Smooth muscle cell (in vitro differentiated cells): ENCODE measurements at regions not wholly inside any gene's neighbourhood (a gene's known extent, or its start where the extent isn't known, plus 50 kb on each side); places are given as distances from the start of the nearest gene placed in this dataset.
A peak's percentile ranks its signal among the peaks of the same experiment; 100 is the strongest.

Experiments used
- DNase-seq: peaks from one replicate; lab custom pipeline; 2025; ENCODE audit not compliant: unreplicated experiment; lab: John Stamatoyannopoulos, UW
- H2AFZ ChIP-seq: fragments of 200-600 bp; sonication (generic); 2 replicates; pipeline ENCODE4 v1.6.0; 2016; ENCODE audit warnings: antibody characterized with exemption, low read depth, mild to moderate bottlenecking
- H3F3A ChIP-seq: fragments of 200-600 bp; sonication (generic); 2 replicates; pipeline ENCODE4 v1.6.0; 2017; ENCODE audit warnings: antibody characterized with exemption, low read depth
- H3K27ac ChIP-seq: fragments of 200-600 bp; sonication (generic); 2 replicates; pipeline ENCODE4 v1.5.1; 2016; ENCODE audit warnings: low read depth, mild to moderate bottlenecking
- H3K27me3 ChIP-seq: fragments of 200-600 bp; sonication (generic); 2 replicates; pipeline ENCODE4 v1.6.1; 2016; ENCODE audit warnings: low read depth, mild to moderate bottlenecking
- H3K36me3 ChIP-seq: fragments of 200-600 bp; sonication (generic); 2 replicates; pipeline ENCODE4 v1.5.1; 2016; ENCODE audit warnings: low read depth
- H3K4me1 ChIP-seq: fragments of 200-600 bp; sonication (generic); 2 replicates; pipeline ENCODE4 v1.5.1; 2016; ENCODE audit warnings: low read depth
- H3K4me2 ChIP-seq: fragments of 200-600 bp; sonication (generic); 2 replicates; pipeline ENCODE4 v1.6.0; 2016; ENCODE audit warnings: mild to moderate bottlenecking
- H3K4me3 ChIP-seq: fragments of 200-600 bp; sonication (generic); 2 replicates; pipeline ENCODE4 v1.5.1; 2016; ENCODE audit warnings: mild to moderate bottlenecking
- H3K79me2 ChIP-seq: fragments of 200-600 bp; sonication (generic); 2 replicates; pipeline ENCODE4 v1.6.0; 2016; ENCODE audit warnings: low read depth, mild to moderate bottlenecking
- H3K9ac ChIP-seq: fragments of 200-600 bp; sonication (generic); 2 replicates; pipeline ENCODE4 v1.6.0; 2016; ENCODE audit warnings: low read depth
- H3K9me3 ChIP-seq: fragments of 200-600 bp; sonication (generic); replicated peaks from 2 replicates; pipeline ENCODE4 v1.5.1; 2016; ENCODE audit warnings: low read depth
- H4K20me1 ChIP-seq: fragments of 200-600 bp; sonication (generic); 2 replicates; pipeline ENCODE4 v1.6.0; 2016; ENCODE audit warnings: low read depth
- CTCF ChIP-seq: fragments of 200-600 bp; sonication (generic); IDR thresholded peaks from 2 replicates; pipeline ENCODE4 v1.5.1; 2017; ENCODE audit warnings: borderline replicate concordance, mild to moderate bottlenecking, antibody characterized with exemption; ENCODE audit not compliant: insufficient read depth, poor library complexity, severe bottlenecking
- WGBS: methylation state at CpG from one replicate; pipeline ENCODE4 v1.1.7; 2016; ENCODE audit warnings: low lambda C conversion rate; 5-methylcytosine and 5-hydroxymethylcytosine counted together

DNA sequence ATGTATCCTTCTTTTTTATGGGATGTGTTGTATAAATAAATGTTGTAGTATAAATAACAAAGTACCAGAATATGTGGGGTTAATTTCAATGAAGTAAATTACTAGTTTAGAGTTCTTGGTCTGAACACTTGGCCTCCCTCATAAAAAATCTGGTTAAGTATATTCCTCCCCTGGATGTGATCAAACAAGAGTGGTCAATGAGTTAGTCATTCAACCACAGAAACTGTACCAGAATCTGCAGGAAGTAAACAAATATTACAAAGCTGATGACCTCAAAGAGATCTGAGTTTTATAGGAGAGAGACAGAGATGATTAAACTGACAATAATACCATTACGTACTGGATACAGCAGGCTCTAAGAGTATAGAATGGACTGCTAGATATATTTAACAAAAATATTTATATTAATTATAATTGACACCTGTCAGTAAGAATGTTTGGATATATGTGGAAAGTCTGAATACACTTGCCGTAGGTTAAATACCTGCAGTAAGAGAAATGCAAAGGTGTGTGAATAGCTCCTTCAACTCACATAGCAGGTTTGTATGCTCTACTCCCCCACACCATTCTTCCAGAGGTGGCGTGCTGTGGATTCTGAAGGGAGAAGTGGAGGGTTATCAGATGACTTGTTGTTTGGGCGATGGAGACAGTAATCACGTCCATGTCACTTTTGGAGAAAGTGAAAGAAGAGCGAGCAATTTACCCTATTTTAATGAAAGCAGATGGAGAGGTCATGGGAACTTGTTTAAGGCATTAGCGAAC, 108.3 kb upstream of the LRATD1 start:
- DNase-seq = no peak
- Histone ChIP-seq H3K9me3 (no peaks in the 10 kb centered on the region), H4K20me1 (no peaks in the 10 kb centered on the region), H3K27me3 (no peaks in the 10 kb centered on the region), H3K4me3 (no peak overlapping the region), H3K79me2 (no peaks in the 10 kb centered on the region), H3F3A (no peaks in the 10 kb centered on the region), H3K36me3 (no peaks in the 10 kb centered on the region), H3K4me2 (no peak overlapping the region), H2AFZ (no peak overlapping the region), H3K4me1 (no peaks in the 10 kb centered on the region), H3K9ac (peak overlapping the region; percentile 8), H3K27ac (peak overlapping the region; percentile 73)
- no peak for TF ChIP-seq CTCF
- 81% methylated on average over 7 of the region's 7 CpGs for WGBS

GRCh38 chr2:14524803-14525080, 107.8 kb upstream of the LRATD1 start:
- no peak overlapping the region for H3K9ac ChIP-seq
- H3K27me3 ChIP-seq = no peaks in the 10 kb centered on the region
- no peak overlapping the region for H2AFZ ChIP-seq
- no peaks in the 10 kb centered on the region for H3K36me3 ChIP-seq
- no peaks in the 10 kb centered on the region for H3K79me2 ChIP-seq
- H3K27ac ChIP-seq = peak overlapping the region; percentile 51
- H4K20me1 ChIP-seq = no peaks in the 10 kb centered on the region
- no peak for TF ChIP-seq CTCF
- no peaks in the 10 kb centered on the region for H3K4me1 ChIP-seq
- no peaks in the 10 kb centered on the region for H3F3A ChIP-seq
- H3K9me3 ChIP-seq = no peaks in the 10 kb centered on the region
- DNase-seq = no peak
- H3K4me2 ChIP-seq = no peak overlapping the region
- no peak overlapping the region for H3K4me3 ChIP-seq

DNA sequence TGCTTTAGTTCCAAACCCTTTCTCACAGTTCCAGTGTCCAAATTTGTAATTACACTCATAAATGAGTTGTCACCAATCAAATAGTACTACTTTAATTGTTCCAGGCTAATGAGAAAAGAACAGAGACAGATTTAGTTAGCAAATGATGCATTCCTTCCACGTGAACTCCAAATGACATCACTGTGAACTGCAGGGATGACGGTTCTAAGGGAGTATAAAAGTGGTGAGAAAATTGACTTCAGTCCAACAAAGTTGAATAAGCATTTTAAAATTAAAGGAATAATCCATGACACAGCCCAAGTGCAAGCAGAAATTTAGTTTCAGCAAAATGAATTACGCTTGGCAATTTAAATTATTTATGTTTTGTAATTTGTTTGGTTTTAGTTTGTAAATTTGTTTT, 102.0 kb upstream of the LRATD1 start:
- no peak overlapping the region for H3K4me2 ChIP-seq
- H3K9ac ChIP-seq = no peak overlapping the region
- WGBS = 66% methylated on average over 3 of the region's 3 CpGs
- H3K27ac ChIP-seq = no peak overlapping the region
- DNase-seq = no peak
- no peak overlapping the region for H3K4me3 ChIP-seq
- no peaks in the 10 kb centered on the region for H3K9me3 ChIP-seq
- H3K4me1 ChIP-seq = no peaks in the 10 kb centered on the region
- no peaks in the 10 kb centered on the region for H4K20me1 ChIP-seq
- no peaks in the 10 kb centered on the region for H3K36me3 ChIP-seq
- no peaks in the 10 kb centered on the region for H3K79me2 ChIP-seq
- H2AFZ ChIP-seq = no peak overlapping the region
- no peak for TF ChIP-seq CTCF
- H3K27me3 ChIP-seq = no peaks in the 10 kb centered on the region
- H3F3A ChIP-seq = no peaks in the 10 kb centered on the region

- Histone ChIP-seq H3K36me3 (no peaks in the 10 kb centered on the region), H3K4me1 (no peaks in the 10 kb centered on the region), H3K9ac (no peak overlapping the region), H3K27me3 (no peaks in the 10 kb centered on the region), H3K27ac (no peak overlapping the region), H4K20me1 (no peaks in the 10 kb centered on the region), H2AFZ (no peak overlapping the region), H3K9me3 (no peaks in the 10 kb centered on the region), H3K79me2 (no peaks in the 10 kb centered on the region), H3K4me2 (no peak overlapping the region), H3K4me3 (no peak overlapping the region), H3F3A (no peaks in the 10 kb centered on the region)
- WGBS = 88% methylated on average over 1 of the region's 1 CpG
- DNase-seq = no peak
- TF ChIP-seq CTCF = no peak
These were observed 99.3 kb upstream of the LRATD1 start for GRCh38 chr2:14533131-14533757.
